HG02938 (cell line): ENCODE measurements at regions not wholly inside any gene's neighbourhood (a gene's known extent, or its start where the extent isn't known, plus 50 kb on each side); places are given as distances from the start of the nearest gene placed in this dataset.

Experiments
- ATAC-seq: cut with Tn5 transposase; IDR thresholded peaks from one replicate; pipeline ENCODE4 v1.9.1; 2021; ENCODE audit warnings: mild to moderate bottlenecking, moderate library complexity; ENCODE audit not compliant: unreplicated experiment

DNA sequence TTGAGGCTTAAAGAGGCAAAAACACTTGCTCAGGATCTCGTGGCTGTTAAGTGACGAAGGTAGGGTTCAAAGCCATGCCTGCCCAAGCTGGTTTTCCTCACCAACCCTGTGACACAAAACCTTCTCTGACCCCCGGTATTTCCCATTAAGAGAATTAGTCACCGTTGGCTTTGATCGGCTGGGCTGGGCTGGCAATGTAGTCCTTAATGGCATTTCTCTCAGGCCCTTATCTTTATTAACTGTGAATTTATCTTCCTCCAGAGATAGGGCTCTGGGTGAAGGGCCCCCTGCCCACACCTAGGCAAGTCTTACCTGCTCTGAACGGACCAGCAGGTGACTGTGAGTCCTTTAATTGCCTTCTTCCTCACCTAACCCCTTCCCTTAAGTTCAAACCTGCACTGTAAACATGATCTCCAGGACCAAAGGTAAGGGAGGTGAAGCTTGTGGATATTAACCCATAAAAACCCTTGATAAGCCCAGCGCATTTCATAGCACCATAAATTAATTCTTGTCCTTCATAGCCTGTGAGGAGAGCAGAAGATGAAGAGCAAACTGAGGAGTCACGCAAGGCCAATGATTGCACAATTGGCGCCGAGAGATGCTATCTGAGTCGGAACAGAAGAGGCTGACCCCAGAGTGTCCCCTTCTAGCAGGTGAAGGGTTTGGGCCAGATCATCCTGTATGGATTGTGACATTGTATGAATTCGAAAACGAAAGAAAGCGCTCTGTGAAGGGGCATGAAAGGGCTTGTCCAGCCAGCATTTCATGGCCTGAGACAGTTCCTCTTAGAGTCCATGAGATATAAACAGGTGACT lies 790.8 kb upstream of the TBX3 start:
- ATAC-seq, result no peak

DNA sequence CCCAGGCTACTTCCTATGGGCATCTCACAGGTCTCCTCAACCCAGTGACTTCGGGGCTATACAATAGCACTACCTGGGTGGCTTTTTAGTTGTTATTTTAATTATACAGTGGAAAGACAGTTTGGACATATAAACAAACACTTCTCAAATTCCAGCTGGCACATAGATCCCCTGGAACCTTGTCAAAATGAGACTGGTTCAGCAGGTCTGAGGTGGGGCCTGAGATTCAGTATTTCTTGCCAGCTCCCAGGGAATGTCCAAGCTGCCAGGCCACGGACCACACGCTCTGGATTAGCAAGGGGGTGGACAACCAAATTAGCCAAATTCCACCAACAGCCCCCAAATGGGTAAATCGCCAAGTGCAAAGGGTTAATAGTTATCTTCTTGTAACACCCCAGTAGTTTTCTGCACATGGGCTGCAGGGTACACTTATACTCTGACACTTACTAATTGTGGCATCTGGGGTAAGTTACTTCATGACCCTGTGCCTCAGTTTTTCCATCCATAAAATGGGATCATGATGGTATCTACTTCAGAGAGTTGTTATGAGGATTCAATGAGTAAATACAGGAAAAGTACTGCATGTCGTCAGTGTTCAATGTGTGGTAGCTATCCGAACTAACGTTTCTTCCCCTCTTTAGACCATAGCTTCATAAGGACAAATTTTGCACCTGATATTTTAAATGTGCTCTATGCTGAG lies 789.4 kb upstream of the TBX3 start:
- no peak for ATAC-seq

GRCh38 chr12:115472852-115473251 lies 788.9 kb upstream of the TBX3 start:
- no peak for ATAC-seq

GRCh38 chr12:115470977-115471376 lies 787.0 kb upstream of the TBX3 start:
- ATAC-seq, result no peak

DNA sequence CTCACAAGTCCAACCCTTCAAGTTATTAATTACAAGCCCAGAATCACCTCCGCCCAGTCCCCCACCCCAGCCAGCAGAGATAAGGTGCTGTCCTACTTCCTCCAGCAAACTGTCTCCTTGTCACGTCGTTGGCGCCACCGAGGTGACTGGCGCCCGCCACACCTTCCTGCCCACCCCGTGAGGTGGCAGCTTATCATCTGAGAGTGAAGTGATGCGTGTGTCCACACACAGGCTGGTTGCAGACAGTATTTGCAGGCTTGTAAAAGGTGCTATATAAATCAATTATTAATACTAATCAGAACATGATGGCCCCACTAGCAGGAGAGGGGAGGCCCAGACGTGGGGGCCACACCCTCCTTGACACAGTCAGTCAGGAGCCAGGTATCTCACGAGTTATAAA lies 786.6 kb upstream of the TBX3 start:
- no peak for ATAC-seq

- no peak for ATAC-seq
Measured at GRCh38 chr12:115468087-115468510, 784.1 kb upstream of the TBX3 start.

DNA sequence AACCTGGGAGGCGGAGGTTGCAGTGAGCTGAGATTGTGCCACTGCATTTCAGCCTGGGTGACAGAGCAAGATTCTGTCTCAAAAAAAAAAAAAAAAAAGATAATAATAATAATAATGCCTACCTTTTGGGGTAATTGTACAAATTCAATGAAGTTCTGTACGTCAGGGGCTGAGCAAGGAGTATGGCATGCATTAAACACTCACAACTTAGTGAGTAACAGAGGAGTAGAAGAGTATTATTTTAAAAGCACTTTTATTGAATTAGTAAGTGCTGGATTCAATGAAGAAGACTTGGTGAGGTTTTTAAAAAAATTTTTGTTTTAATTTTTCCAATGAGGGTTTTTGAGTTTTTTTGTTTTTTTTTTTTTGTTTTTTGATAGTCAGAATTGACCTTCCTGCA lies 783.6 kb upstream of the TBX3 start:
- ATAC-seq, result no peak

DNA sequence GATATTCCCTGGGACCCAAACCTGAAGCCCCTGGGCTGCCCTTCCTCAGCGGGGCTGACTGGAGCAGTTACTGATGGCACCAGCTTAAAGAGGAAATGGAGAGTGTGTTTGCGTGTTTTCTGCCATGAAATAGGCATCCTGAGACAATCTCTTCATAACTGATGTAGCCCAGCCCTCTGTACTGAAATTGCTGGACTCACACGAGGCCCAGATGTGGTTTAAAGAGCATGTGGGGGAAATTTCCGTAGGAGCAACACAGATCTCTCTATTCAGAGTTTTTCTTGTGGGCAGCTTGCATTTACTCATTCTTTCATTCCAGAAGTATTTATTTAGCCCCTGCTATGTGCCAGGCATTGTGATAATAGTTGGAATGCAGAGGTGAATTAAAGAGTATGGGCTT lies 782.1 kb upstream of the TBX3 start:
- ATAC-seq, result no peak

DNA sequence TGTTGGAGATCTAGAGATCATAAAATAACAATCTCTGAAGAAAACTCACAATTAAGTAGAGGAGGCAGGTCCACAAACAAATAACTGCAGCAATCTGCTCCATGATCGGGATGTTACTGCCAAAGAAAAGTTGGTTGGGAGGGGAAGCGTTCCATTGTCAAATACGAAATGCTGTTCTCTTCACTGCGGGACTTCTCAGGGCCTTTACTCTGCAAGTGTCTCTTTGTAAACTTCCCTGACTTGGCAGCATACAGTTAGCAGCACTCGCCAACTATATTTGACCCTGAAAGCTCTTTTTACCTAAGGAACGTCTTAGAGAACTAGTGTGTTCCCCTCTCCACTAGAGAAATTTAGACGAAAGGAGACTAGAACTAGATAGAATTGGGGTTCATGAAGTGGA lies 780.7 kb upstream of the TBX3 start:
- no peak for ATAC-seq

GRCh38 chr12:115464111-115464581 lies 780.2 kb upstream of the TBX3 start:
- ATAC-seq, result no peak

DNA sequence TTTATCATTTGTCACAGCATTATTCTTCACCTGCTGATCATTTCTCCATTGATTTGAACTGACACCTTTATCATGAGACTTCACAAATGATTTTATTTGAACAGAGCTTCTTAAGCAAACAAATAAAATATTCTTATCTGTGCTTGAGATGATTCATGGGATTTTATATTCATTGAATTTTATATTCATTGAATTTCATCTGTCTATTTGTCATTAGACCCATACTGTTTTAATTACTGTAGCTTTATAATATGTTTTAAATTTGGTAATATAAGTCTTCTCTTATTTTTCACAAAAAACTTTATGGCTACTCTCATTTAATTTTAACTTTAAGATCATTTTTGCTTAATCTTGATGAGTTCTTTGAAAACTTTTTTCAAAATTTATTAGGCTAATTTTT lies 777.4 kb upstream of the TBX3 start:
- no peak for ATAC-seq

- ATAC-seq, result no peak
Measured at GRCh38 chr12:115457798-115458197, 773.8 kb upstream of the TBX3 start.

DNA sequence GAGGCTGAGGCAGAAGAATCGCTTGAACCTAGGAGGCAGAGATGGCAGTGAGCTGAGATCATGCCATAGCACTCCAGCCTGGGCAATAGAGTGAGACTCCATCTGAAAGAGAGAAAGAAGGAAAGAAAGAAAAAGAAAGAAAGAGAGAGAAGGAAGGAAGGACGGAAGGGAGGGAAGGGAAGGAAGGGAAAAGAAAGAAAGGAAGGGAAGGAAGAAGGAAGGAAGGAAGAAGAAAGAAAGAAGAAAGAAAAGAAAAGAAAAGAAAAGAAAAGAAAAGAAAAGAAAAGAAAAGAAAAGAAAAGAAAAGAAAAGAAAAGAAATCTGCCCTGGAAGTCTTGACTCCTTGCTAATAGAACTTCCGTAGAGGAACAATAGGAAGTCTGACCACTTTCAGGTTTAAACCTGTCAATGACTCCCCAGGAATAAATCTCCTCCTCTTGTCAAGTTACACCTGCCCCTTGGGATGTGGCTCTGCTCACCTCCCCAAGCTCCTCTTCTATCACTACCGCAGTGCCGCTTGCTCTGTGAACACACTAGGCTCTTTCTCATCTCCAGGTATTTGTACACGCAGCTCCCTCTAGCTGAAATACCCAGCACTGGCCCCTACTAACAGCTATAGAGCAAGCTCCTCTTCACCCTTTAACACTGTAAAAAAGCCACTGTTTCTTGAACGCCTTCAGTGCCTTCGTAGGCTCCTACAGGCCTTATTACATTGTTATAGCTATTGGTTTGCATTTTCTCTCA lies 773.1 kb upstream of the TBX3 start:
- ATAC-seq, result no peak

GRCh38 chr12:115455268-115455681 lies 771.3 kb upstream of the TBX3 start:
- ATAC-seq, result no peak

DNA sequence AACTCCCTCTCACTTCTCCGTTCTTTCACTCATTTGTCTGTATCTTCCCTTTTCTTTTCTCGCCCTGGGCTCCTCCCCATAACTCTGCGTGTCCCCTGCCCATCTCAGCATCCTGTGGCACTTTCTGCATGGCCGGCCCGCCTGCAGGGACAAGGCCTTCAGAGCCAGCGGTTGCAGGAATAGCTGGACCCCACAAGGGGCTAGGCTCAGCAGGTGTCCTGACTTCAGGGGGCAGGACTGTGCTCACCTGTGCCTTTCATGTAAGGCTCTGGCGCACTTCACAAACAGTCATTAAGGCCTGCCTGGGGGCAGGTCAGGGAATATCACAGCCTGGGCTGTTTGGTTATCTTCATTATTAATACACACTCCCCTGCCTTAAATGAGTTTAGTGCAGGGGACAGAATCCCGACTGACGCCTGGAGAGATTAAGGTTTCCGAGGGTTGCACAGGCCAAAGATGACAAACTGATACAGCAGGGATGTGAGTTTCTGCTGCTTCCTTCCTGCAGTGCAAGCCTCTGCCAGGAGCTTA lies 768.8 kb upstream of the TBX3 start:
- ATAC-seq, result no peak

- ATAC-seq, result no peak
Measured at GRCh38 chr12:115451780-115452736, 768.1 kb upstream of the TBX3 start.

- no peak for ATAC-seq
Measured at GRCh38 chr12:115451151-115451779, 767.3 kb upstream of the TBX3 start.

- ATAC-seq, result no peak
Measured at GRCh38 chr12:115450710-115451109, 766.7 kb upstream of the TBX3 start.

GRCh38 chr12:115450017-115450416 lies 766.0 kb upstream of the TBX3 start:
- no peak for ATAC-seq

GRCh38 chr12:115449526-115449925 lies 765.6 kb upstream of the TBX3 start:
- no peak for ATAC-seq
